ENCODE measurements at regions not wholly inside any gene's neighbourhood (a gene's known extent, or its start where the extent isn't known, plus 50 kb on each side); places are given as distances from the start of the nearest gene placed in this dataset.

- no peaks in the 10 kb centered on the region for H3K9me3 ChIP-seq
- H3K4me1 ChIP-seq, result no peaks in the 10 kb centered on the region
- no peak for DNase-seq (ENCODE audit: extremely low spot score in 2 of 2)
- H3K27me3 ChIP-seq, result no peaks in the 10 kb centered on the region
- H3K36me3 ChIP-seq, result no peaks in the 10 kb centered on the region
- H3K27ac ChIP-seq, result no peak overlapping the region
- no peak overlapping the region for H3K4me3 ChIP-seq
- intact Hi-C loops (cut with DNase I), result no loop called here
- TF ChIP-seq CTCF (IDR thresholded peaks at IDR 0.05), result peak in 2 of 3 experiments; percentile 14 to 71
- no peak for TF ChIP-seq POLR2A (IDR thresholded peaks at IDR 0.05)
Observed at GRCh38 chrX:100512471-100512870, 72.3 kb upstream of the TNMD start.

GRCh38 chrX:100494646-100495370 lies 84.7 kb upstream of the PCDH19 start:
- Histone ChIP-seq H3K27me3 (no peaks in the 10 kb centered on the region), H3K4me1 (no peaks in the 10 kb centered on the region), H3K9me3 (no peaks in the 10 kb centered on the region), H3K36me3 (no peaks in the 10 kb centered on the region), H3K4me3 (no peak overlapping the region), H3K27ac (no peak overlapping the region)
- no peak for TF ChIP-seq CTCF (IDR thresholded peaks at IDR 0.05)
- no peak for TF ChIP-seq POLR2AphosphoS5 (IDR thresholded peaks at IDR 0.05; ENCODE audit: insufficient read depth in 1 of 2, low read depth in 1 of 2)
- no peak for TF ChIP-seq POLR2A (IDR thresholded peaks at IDR 0.05)
- intact Hi-C loops (cut with DNase I), result no loop called here
- no peak for DNase-seq (ENCODE audit: extremely low spot score in 2 of 2)

GRCh38 chrX:100491174-100491573 lies 81.1 kb upstream of the PCDH19 start:
- Histone ChIP-seq H3K27me3 (no peaks in the 10 kb centered on the region), H3K4me3 (no peak overlapping the region), H3K9me3 (no peaks in the 10 kb centered on the region), H3K27ac (no peak overlapping the region), H3K36me3 (no peaks in the 10 kb centered on the region), H3K4me1 (no peaks in the 10 kb centered on the region)
- intact Hi-C loops (cut with DNase I), result no loop called here
- DNase-seq (ENCODE audit: extremely low spot score in 2 of 2), result no peak
- TF ChIP-seq POLR2AphosphoS5 (IDR thresholded peaks at IDR 0.05; ENCODE audit: insufficient read depth in 1 of 2, low read depth in 1 of 2) (no peak), CTCF (IDR thresholded peaks at IDR 0.05) (no peak), POLR2A (IDR thresholded peaks at IDR 0.05) (no peak)

GRCh38 chrX:100487795-100488194 lies 77.7 kb upstream of the PCDH19 start:
- Histone ChIP-seq H3K9me3 (no peaks in the 10 kb centered on the region), H3K27me3 (no peaks in the 10 kb centered on the region), H3K36me3 (no peaks in the 10 kb centered on the region), H3K4me3 (no peak overlapping the region), H3K27ac (no peak overlapping the region), H3K4me1 (no peaks in the 10 kb centered on the region)
- no peak for DNase-seq (ENCODE audit: extremely low spot score in 2 of 2)
- TF ChIP-seq POLR2AphosphoS5 (IDR thresholded peaks at IDR 0.05; ENCODE audit: insufficient read depth in 1 of 2, low read depth in 1 of 2) (no peak), POLR2A (IDR thresholded peaks at IDR 0.05) (no peak), CTCF (IDR thresholded peaks at IDR 0.05) (no peak)
- intact Hi-C loops (cut with DNase I), result no loop called here

GRCh38 chrX:100484971-100485370 lies 74.9 kb upstream of the PCDH19 start:
- TF ChIP-seq POLR2A (IDR thresholded peaks at IDR 0.05) (no peak), POLR2AphosphoS5 (IDR thresholded peaks at IDR 0.05; ENCODE audit: insufficient read depth in 1 of 2, low read depth in 1 of 2) (no peak), CTCF (IDR thresholded peaks at IDR 0.05) (no peak)
- Histone ChIP-seq H3K9me3 (no peaks in the 10 kb centered on the region), H3K4me1 (no peaks in the 10 kb centered on the region), H3K27ac (no peak overlapping the region), H3K36me3 (no peaks in the 10 kb centered on the region), H3K27me3 (no peaks in the 10 kb centered on the region), H3K4me3 (no peak overlapping the region)
- intact Hi-C loops (cut with DNase I), result no loop called here
- no peak for DNase-seq (ENCODE audit: extremely low spot score in 2 of 2)
